Left lung (tissue), 4 donors: ENCODE measurements at regions not wholly inside any gene's neighbourhood (a gene's known extent, or its start where the extent isn't known, plus 50 kb on each side); places are given as distances from the start of the nearest gene placed in this dataset.

Experiments used
- ATAC-seq: fragments of 200-7000 bp; cut with Tn5 transposase; one replicate; pipeline ENCODE4 v1.9.1; 2020; ENCODE audit warnings: moderate library complexity
- DNase-seq, 4 donors: peaks; one replicate each; pipeline ENCODE4 v3.0.0-alpha.2; 2013 to 2020
- H3K27ac ChIP-seq, 2 donors: fragments of 200-600 bp; sonication (generic) in 1 of 2; one replicate each; pipeline versions ENCODE4 v1.5.0 to v1.8.0; 2020 to 2021
- H3K27me3 ChIP-seq, 2 donors: fragments of 200-600 bp; sonication (generic) in 1 of 2; one replicate each; pipeline versions ENCODE4 v1.5.0 to v1.8.0; 2020 to 2021
- H3K36me3 ChIP-seq, 2 donors: fragments of 200-600 bp; sonication (generic) in 1 of 2; one replicate each; pipeline versions ENCODE4 v1.5.0 to v1.8.0; 2020 to 2021
- H3K4me1 ChIP-seq, 2 donors: fragments of 200-600 bp; one replicate each; pipeline ENCODE4 v1.8.0; 2021
- H3K4me3 ChIP-seq, 2 donors: fragments of 200-600 bp; sonication (generic) in 1 of 2; one replicate each; pipeline versions ENCODE4 v1.5.0 to v1.8.0; 2020 to 2021; ENCODE audit warnings: mild to moderate bottlenecking in 1 of 2
- H3K9me3 ChIP-seq, 2 donors: fragments of 200-600 bp; sonication (generic) in 1 of 2; one replicate each; pipeline versions ENCODE4 v1.5.0 to v1.8.0; 2020 to 2021
- intact Hi-C, 2 donors: fragments of 100-400 bp; cut with DNase I; formaldehyde crosslinking; loops; one replicate each; pipeline versions ENCODE4 v1.11.2 to v1.14.2; 2022
- TF ChIP-seq, protein P1 (sequence below), 2 donors: fragments of 200-600 bp; sonication (generic) in 1 of 2; IDR thresholded peaks; one replicate each; pipeline versions ENCODE4 v1.5.0 to v1.8.0; 2021; ENCODE audit warnings: antibody characterized with exemption in 2 of 2
- donor health status: DM: no; HTN: yes; CAD: no.
- donor health status: DM: no; HTN: no; CAD: no.

DNA sequence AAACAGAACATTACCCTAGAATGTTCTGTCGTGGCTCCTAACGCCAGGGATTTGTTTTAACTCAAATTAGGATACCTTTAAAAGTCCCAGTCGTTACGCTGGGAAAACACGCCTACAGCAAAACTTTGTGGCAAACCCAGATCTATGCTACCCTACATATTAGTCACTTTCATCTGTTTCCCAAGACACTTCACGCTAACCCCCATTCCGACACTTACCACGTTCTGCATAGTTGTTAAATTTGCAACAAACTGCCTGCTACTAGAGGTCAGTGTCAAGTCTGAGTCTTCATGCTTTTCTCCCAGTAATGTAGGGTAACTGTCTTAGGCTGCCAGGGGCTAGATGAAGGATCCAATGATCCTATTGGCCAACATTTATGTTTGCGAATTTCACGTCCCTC lies 140.3 kb downstream of the RASEF start:
- Histone ChIP-seq H3K27ac (no peak overlapping the region), H3K36me3 (no peaks in the 10 kb centered on the region), H3K4me1 (no peaks in the 10 kb centered on the region), H3K4me3 (no peak overlapping the region), H3K27me3 (no peaks in the 10 kb centered on the region), H3K9me3 (no peaks in the 10 kb centered on the region)
- intact Hi-C loops = no loop called here
- ATAC-seq (no peak), DNase-seq (no peak)
- TF ChIP-seq, protein P1, sequence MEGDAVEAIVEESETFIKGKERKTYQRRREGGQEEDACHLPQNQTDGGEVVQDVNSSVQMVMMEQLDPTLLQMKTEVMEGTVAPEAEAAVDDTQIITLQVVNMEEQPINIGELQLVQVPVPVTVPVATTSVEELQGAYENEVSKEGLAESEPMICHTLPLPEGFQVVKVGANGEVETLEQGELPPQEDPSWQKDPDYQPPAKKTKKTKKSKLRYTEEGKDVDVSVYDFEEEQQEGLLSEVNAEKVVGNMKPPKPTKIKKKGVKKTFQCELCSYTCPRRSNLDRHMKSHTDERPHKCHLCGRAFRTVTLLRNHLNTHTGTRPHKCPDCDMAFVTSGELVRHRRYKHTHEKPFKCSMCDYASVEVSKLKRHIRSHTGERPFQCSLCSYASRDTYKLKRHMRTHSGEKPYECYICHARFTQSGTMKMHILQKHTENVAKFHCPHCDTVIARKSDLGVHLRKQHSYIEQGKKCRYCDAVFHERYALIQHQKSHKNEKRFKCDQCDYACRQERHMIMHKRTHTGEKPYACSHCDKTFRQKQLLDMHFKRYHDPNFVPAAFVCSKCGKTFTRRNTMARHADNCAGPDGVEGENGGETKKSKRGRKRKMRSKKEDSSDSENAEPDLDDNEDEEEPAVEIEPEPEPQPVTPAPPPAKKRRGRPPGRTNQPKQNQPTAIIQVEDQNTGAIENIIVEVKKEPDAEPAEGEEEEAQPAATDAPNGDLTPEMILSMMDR (IDR thresholded peaks at IDR 0.05) = no peak

DNA sequence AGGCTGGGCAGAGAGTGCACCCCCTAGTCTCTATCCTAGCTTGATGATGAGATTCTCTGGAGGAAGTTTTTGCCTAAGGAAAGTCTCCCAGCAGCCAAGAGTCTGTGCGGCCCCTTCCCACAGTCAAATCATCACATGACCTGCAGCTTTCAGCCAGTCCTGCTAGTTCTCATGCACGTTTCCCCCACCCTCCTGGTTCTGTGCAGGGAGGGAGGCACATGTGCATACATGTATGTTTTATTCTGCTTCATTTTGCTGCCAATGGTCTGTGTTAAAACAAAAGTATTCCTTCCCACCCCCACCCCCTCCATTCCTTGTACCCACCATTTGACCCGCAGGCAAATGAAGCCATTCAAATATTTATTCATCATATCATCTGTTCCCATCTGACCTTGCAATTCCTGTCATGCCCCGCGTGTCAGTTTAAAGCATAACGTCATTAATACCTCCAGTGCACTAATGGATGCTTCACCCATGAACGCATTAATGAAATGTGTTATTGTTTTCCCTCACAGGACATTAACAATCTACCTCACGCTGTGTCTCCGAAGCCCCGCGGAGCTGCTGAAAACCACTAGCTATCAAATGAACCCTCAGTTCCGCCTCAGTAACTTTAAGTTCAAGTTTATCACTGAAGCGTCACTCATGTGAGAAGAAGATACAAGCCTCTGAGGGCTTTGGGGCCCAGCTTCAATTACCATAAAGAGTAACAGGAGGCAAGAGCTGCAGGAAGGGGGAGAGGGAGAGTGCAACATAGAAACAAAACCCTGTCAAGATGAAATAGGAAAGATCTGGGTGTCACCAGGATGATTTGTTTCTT lies 139.6 kb downstream of the RASEF start:
- no peak overlapping the region for H3K27ac ChIP-seq
- H3K27me3 ChIP-seq = no peaks in the 10 kb centered on the region
- no peaks in the 10 kb centered on the region for H3K36me3 ChIP-seq
- intact Hi-C loops = no loop called here
- H3K4me3 ChIP-seq = no peak overlapping the region
- H3K4me1 ChIP-seq = no peaks in the 10 kb centered on the region
- TF ChIP-seq, protein P1 (IDR thresholded peaks at IDR 0.05) = no peak
- no peaks in the 10 kb centered on the region for H3K9me3 ChIP-seq
- ATAC-seq = no peak
- DNase-seq = no peak

DNA sequence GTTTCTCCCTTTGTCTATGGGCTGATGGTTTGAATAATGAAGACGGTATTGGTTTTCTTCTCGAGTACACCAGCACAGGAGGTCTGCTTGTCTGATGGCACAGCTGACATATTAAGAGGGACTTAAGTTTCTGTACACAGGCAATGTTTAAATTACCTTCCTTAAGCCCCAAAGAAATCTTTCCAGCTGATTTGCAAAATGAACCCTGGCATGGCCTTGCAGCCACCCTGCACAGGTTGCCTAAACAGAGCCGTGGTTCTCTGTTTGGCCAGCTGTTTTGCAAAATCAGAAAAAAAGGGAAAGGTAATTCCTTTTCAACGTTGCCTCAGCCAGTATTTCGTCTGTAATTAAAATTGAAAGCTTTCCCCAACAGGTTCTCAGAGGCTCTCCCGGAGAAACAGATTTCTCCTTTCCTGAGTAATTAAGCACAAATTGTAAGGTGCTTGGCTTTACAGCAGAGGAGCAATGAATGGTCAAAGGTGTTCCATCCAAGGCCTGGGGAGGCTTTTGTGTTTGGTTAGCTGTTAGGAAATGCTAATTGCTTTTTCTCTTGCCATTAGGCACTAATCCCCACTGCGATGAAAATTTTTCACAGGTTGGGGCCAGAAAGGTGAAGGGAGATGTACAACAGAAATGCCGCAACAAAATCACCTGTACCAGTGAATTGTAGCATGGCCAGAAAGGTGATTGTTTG lies 138.9 kb downstream of the RASEF start:
- Histone ChIP-seq H3K4me1 (no peaks in the 10 kb centered on the region), H3K27ac (no peak overlapping the region), H3K9me3 (no peaks in the 10 kb centered on the region), H3K36me3 (no peaks in the 10 kb centered on the region), H3K4me3 (no peak overlapping the region), H3K27me3 (no peaks in the 10 kb centered on the region)
- intact Hi-C loops = no loop called here
- ATAC-seq (no peak), DNase-seq (no peak)
- TF ChIP-seq, protein P1 (IDR thresholded peaks at IDR 0.05) = no peak
